OCI-LY7 (cell line): ENCODE measurements at regions not wholly inside any gene's neighbourhood (a gene's known extent, or its start where the extent isn't known, plus 50 kb on each side); places are given as distances from the start of the nearest gene placed in this dataset.

ENCODE experiments used
- BruUV-seq: library from RNA; stranded (reverse); fragments of 400-500 nt; replicated peaks from 2 replicates; lab custom pipeline; 2021; lab: Mats Ljungman, UMichigan
- CTCF ChIA-PET: fragments of 300-600 bp; sonication (Branson Sonifier 250); formaldehyde crosslinking; loops from one replicate; lab custom pipeline; 2022; ENCODE audit warnings: antibody characterized with exemption; ENCODE audit not compliant: unreplicated experiment; lab: Charles Lee
- POLR2A ChIA-PET: fragments of 300-600 bp; sonication (Branson Sonifier 250); formaldehyde crosslinking; loops from one replicate; lab custom pipeline; 2022; ENCODE audit warnings: antibody characterized with exemption; lab: Charles Lee
- DNase-seq: peaks from one replicate; pipeline ENCODE4 v3.0.0-alpha.2; 2015; ENCODE audit warnings: low spot score
- H2AFZ ChIP-seq: fragments of 200-600 bp; sonication (generic), shearing (Covaris generic); 2 replicates; pipeline ENCODE4 v1.6.1; 2014; ENCODE audit warnings: mild to moderate bottlenecking, antibody characterized with exemption, low read length, moderate library complexity
- H3K27ac ChIP-seq: fragments of 200-600 bp; sonication (generic); 2 replicates; pipeline ENCODE4 v1.5.1; 2014; ENCODE audit warnings: mixed run types, low read depth, mild to moderate bottlenecking, moderate library complexity, low read length, inconsistent platforms; ENCODE audit not compliant: poor library complexity, severe bottlenecking
- H3K36me3 ChIP-seq: fragments of 200-600 bp; sonication (generic); 2 replicates; pipeline ENCODE4 v1.6.1; 2014; ENCODE audit warnings: mild to moderate bottlenecking, antibody characterized with exemption, low read length, moderate library complexity, mixed read lengths; ENCODE audit not compliant: insufficient read depth
- H3K4me1 ChIP-seq: fragments of 200-600 bp; sonication (generic); 2 replicates; pipeline ENCODE4 v1.5.1; 2014; ENCODE audit warnings: mild to moderate bottlenecking, low read length; ENCODE audit not compliant: insufficient read depth, poor library complexity, severe bottlenecking
- H3K4me2 ChIP-seq: fragments of 200-600 bp; sonication (generic); 2 replicates; pipeline ENCODE4 v1.6.1; 2014; ENCODE audit warnings: mild to moderate bottlenecking, low read length
- H3K4me3 ChIP-seq: fragments of 200-600 bp; sonication (generic); 2 replicates; pipeline ENCODE4 v1.5.1; 2014; ENCODE audit warnings: mild to moderate bottlenecking, low read depth, low read length; ENCODE audit not compliant: poor library complexity, severe bottlenecking
- H3K79me2 ChIP-seq: fragments of 200-600 bp; sonication (generic); 2 replicates; pipeline ENCODE4 v1.6.1; 2016; ENCODE audit warnings: low read depth, mild to moderate bottlenecking, low read length, moderate library complexity, mixed read lengths; ENCODE audit not compliant: insufficient read depth
- H3K9me2 ChIP-seq: fragments of 200-600 bp; sonication (generic); 2 replicates; pipeline ENCODE4 v1.6.1; 2016; ENCODE audit warnings: mild to moderate bottlenecking, low read length, mixed read lengths; ENCODE audit not compliant: insufficient read depth
- H3K9me3 ChIP-seq: fragments of 200-600 bp; sonication (generic); 2 replicates; pipeline ENCODE4 v1.6.1; 2014; ENCODE audit warnings: mild to moderate bottlenecking, mixed run types, low read length, mixed read lengths
- H4K20me1 ChIP-seq: fragments of 200-600 bp; sonication (generic); 2 replicates; pipeline ENCODE4 v1.6.1; 2014; ENCODE audit warnings: mild to moderate bottlenecking, antibody characterized with exemption, low read length, moderate library complexity, mixed read lengths; ENCODE audit not compliant: insufficient read depth
- EZH2phosphoT487 ChIP-seq: fragments of 200-600 bp; sonication (generic); IDR thresholded peaks from 2 replicates; pipeline ENCODE4 v1.6.1; 2018; ENCODE audit warnings: low read depth, borderline replicate concordance, mild to moderate bottlenecking, mixed run types, antibody characterized with exemption, low read length, moderate library complexity, mixed read lengths
- intact Hi-C: fragments of 100-400 bp; cut with micrococcal nuclease; formaldehyde crosslinking; loops from one replicate; pipeline ENCODE4 v1.10.0; 2022; ENCODE audit not compliant: unreplicated experiment
- TF ChIP-seq, protein P1 (sequence below): fragments of 200-600 bp; sonication (generic); conservative IDR thresholded peaks from 2 replicates; pipeline ENCODE4 v1.5.1; 2014; ENCODE audit warnings: mild to moderate bottlenecking, antibody characterized with exemption, low read length, moderate library complexity, mixed read lengths

DNA sequence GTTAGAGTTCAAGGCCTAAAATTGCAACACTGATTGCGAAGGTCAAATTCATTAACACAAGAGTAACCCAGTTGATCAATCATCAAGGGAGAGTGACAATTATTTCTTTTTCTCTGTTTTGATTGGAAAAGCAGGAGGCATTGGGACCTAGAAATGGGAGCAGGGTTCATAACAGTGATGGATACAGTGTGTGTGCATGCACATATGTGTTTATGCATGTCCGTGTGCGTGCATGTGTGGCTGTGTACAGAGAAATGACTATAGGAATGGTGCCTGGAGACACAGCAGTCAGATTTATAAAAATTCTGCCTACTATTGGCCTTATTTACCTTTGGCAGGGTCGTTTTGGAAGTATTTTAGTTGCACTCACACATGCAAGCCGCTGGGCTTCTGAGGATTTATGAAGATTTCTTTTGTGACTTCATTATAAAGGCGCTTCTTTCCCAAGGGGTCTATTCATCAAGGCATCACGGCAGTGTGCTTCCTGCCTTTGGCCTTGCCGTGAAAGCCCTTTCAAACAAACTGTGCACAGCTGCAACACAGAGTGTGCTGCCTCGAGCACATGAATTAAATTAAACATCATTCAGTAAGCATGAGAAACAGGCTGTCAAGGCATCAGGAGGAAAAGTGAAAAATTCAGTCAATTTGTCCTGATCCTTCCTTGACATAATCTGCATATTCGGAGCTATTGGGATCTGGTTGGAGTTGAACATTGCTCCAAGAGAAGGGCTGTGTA is 122.8 kb upstream of the PUM3 start:
- ChIA-PET POLR2A (no interaction called here), CTCF (no interaction called here)
- no TSS peak for BruUV-seq
- no peaks in the 10 kb centered on the region for H3K36me3 ChIP-seq
- H3K4me3 ChIP-seq: no peak overlapping the region
- H3K9me2 ChIP-seq: no peaks in the 10 kb centered on the region
- intact Hi-C loops: no loop called here
- no peak overlapping the region for H3K4me2 ChIP-seq
- TF ChIP-seq EZH2phosphoT487: no peak
- H3K79me2 ChIP-seq: no peaks in the 10 kb centered on the region
- no peaks in the 10 kb centered on the region for H4K20me1 ChIP-seq
- DNase-seq: no peak
- no peak overlapping the region for H3K27ac ChIP-seq
- no peaks in the 10 kb centered on the region for H3K9me3 ChIP-seq
- H2AFZ ChIP-seq: no peak overlapping the region
- no peaks in the 10 kb centered on the region for H3K4me1 ChIP-seq

DNA sequence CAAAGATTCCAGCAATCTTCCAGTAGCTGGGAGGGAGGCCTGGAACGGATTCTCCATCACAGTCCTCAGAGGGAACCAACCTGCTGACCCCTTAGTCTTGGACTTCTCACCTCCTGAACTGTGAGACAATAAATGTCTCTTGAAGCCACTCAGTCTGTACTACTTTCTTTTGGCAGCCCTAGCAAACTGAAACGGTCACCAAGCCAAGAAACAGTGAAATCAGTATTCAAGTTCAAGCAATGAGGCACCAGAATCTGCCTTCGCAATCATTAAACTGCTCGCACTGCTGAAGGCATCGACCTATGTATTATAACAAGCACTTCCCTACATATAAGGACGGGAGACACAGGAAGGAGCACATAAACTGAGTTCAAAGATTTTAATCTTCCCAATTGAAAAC is 120.6 kb upstream of the PUM3 start:
- Histone ChIP-seq H3K9me3 (no peaks in the 10 kb centered on the region), H3K36me3 (no peaks in the 10 kb centered on the region), H3K9me2 (no peaks in the 10 kb centered on the region), H3K79me2 (no peaks in the 10 kb centered on the region), H3K4me1 (no peaks in the 10 kb centered on the region), H4K20me1 (no peaks in the 10 kb centered on the region), H3K4me3 (no peak overlapping the region), H3K27ac (no peak overlapping the region), H2AFZ (no peak overlapping the region), H3K4me2 (no peak overlapping the region)
- no peak for DNase-seq
- intact Hi-C loops: no loop called here
- CTCF ChIA-PET: no interaction called here
- BruUV-seq: no TSS peak
- POLR2A ChIA-PET: interaction anchor here (0.7 kb wide), 1 partner anchor 52 kb away, joined by 3 read pairs; no protein-coding TSS in a partner anchor
- TF ChIP-seq EZH2phosphoT487: no peak
- TF ChIP-seq, protein P1, sequence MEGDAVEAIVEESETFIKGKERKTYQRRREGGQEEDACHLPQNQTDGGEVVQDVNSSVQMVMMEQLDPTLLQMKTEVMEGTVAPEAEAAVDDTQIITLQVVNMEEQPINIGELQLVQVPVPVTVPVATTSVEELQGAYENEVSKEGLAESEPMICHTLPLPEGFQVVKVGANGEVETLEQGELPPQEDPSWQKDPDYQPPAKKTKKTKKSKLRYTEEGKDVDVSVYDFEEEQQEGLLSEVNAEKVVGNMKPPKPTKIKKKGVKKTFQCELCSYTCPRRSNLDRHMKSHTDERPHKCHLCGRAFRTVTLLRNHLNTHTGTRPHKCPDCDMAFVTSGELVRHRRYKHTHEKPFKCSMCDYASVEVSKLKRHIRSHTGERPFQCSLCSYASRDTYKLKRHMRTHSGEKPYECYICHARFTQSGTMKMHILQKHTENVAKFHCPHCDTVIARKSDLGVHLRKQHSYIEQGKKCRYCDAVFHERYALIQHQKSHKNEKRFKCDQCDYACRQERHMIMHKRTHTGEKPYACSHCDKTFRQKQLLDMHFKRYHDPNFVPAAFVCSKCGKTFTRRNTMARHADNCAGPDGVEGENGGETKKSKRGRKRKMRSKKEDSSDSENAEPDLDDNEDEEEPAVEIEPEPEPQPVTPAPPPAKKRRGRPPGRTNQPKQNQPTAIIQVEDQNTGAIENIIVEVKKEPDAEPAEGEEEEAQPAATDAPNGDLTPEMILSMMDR: no peak

DNA sequence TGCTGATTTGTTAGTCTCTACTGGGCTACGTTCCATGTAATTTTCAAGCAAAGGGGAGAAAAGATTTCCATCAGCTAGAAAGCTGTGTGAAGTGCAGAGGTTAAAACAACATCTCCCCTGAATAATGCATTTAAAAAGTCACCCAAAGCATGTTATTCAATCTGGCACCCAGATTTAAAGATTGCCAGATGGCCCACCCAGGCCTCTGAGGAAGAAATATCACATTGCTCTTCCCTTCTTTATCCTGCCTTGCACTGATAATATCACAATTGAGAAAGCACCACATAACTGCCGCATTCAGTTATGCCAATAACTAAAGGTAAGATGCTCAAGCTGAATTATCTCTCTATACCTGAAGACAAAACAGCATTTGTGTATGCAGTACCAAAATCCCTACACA is 119.4 kb upstream of the PUM3 start:
- POLR2A ChIA-PET: no interaction called here
- CTCF ChIA-PET: no interaction called here
- TF ChIP-seq, protein P1: no peak
- TF ChIP-seq EZH2phosphoT487: no peak
- no peak overlapping the region for H3K4me2 ChIP-seq
- H3K9me3 ChIP-seq: no peaks in the 10 kb centered on the region
- no peak overlapping the region for H2AFZ ChIP-seq
- BruUV-seq: no TSS peak
- no peaks in the 10 kb centered on the region for H3K9me2 ChIP-seq
- no peak overlapping the region for H3K4me3 ChIP-seq
- intact Hi-C loops: no loop called here
- H3K4me1 ChIP-seq: no peaks in the 10 kb centered on the region
- no peak overlapping the region for H3K27ac ChIP-seq
- no peaks in the 10 kb centered on the region for H3K36me3 ChIP-seq
- no peaks in the 10 kb centered on the region for H3K79me2 ChIP-seq
- no peaks in the 10 kb centered on the region for H4K20me1 ChIP-seq
- no peak for DNase-seq
